C4-2B (cell line): ENCODE measurements at regions not wholly inside any gene's neighbourhood (a gene's known extent, or its start where the extent isn't known, plus 50 kb on each side); places are given as distances from the start of the nearest gene placed in this dataset.

Experiments used
- CTCF ChIP-seq: fragments of 450-650 bp; conservative IDR thresholded peaks from 2 replicates; pipeline ENCODE4 v1.5.1; 2017; ENCODE audit warnings: mild to moderate bottlenecking
- ZFX ChIP-seq: fragments of 450-650 bp; IDR thresholded peaks from 2 replicates; pipeline ENCODE4 v1.6.1; 2017

DNA sequence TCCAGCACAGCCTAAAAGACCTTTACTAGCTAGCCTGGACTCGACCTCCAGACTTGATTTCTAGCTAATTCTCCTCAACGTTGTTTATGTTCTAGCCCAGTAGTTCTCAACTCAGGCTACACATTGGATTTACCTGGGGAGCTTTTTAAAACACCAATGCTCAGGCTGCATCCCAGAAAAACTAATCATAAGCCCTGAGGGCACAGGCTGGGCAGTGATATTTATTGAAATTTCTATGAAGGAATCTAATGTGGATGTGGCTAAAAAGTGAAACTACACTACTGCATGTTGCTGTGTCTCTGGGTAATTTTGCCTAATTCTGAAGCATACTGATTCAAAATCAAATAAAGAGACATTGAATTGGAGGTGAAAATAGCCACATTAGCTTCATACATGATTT is 479.4 kb downstream of the KCNT2 start:
- TF ChIP-seq CTCF (no peak), ZFX (no peak)
